ENCODE measurements at regions not wholly inside any gene's neighbourhood (a gene's known extent, or its start where the extent isn't known, plus 50 kb on each side); places are given as distances from the start of the nearest gene placed in this dataset.

DNA sequence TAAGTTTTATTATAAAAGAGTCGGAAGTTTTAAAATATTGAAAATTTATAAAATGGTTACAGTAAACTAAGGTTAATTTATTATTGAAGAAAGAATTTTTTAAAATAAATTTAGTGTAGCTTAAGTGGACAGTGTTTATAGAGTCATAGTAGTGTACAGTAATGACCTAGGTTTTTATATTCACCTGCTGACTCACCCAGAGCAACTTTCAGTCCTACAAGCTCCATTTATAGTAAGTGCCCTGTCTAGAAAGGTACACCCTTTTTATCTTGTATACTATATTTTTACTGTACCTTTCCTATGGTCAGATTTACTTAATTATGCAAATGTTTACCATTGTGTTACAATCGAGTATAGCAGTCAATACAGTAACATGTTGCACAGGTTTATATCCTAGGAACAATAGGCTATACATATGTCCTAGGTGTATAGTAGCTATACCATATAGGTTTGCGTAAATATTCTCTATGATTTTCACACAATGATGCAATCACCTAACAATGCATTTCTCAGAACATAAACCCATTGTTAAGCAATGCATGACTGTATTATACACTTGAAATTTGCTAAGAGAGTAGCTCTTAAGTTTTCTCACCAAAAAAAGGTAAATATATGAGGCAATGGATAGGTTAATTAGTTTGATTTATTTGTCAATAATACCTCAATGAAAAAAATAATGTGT, 106.9 kb upstream of the CD96 start:
- no peaks in the 10 kb centered on the region for H3K27me3 Mint-ChIP-seq
- H3K4me3 Mint-ChIP-seq, result no peak overlapping the region
- H3K9me3 Mint-ChIP-seq, result no peaks in the 10 kb centered on the region
- no peak overlapping the region for H3K27ac Mint-ChIP-seq
- H3K36me3 Mint-ChIP-seq (ENCODE audit: low read depth), result no peaks in the 10 kb centered on the region
- no peaks in the 10 kb centered on the region for H3K4me1 Mint-ChIP-seq (ENCODE audit: low read depth)

DNA sequence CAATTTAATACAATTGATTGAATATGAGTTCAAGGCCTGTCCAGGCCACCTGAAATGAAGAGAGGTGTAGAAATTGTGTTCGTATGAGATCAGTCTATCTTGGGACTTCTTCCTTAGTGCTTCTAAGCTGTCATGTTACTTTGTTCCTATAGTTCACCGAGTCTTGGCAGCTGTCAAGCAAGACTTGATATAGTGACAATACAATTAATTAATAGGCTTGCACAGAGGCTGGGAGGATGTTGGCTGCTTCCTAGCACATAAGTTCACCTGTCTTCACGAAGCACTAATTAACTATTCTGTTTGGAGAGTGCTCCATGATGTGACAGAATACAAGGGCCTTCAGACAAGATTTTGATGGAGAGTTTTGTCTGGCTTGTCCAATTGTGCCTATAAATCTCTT, 103.7 kb upstream of the CD96 start:
- H3K27me3 Mint-ChIP-seq, result no peaks in the 10 kb centered on the region
- H3K9me3 Mint-ChIP-seq, result no peaks in the 10 kb centered on the region
- no peaks in the 10 kb centered on the region for H3K36me3 Mint-ChIP-seq (ENCODE audit: low read depth)
- H3K4me3 Mint-ChIP-seq, result no peak overlapping the region
- H3K27ac Mint-ChIP-seq, result no peak overlapping the region
- H3K4me1 Mint-ChIP-seq (ENCODE audit: low read depth), result no peaks in the 10 kb centered on the region

DNA sequence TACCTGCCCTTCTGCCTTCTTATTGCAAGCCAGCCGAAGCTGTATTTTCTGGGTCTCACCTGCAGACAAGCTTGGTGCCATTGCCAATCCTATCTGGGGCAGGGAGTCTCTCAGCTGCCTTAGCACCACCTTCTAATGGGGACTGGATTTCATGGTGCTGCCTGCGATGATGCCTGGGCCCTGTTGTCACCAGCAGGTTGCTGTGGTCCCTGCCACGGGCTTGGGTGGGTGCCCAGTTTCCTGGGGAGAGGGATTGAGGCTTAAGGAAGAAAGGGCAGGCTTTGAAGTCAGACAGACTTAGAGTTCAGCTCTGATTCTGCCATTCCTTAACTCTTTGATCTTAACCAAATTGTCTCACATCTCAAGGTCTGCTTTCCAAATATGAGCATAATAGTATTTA, 87.4 kb upstream of the CD96 start:
- no peaks in the 10 kb centered on the region for H3K4me1 Mint-ChIP-seq (ENCODE audit: low read depth)
- H3K36me3 Mint-ChIP-seq (ENCODE audit: low read depth), result no peaks in the 10 kb centered on the region
- no peaks in the 10 kb centered on the region for H3K9me3 Mint-ChIP-seq
- H3K4me3 Mint-ChIP-seq, result no peak overlapping the region
- H3K27me3 Mint-ChIP-seq, result no peaks in the 10 kb centered on the region
- no peak overlapping the region for H3K27ac Mint-ChIP-seq

DNA sequence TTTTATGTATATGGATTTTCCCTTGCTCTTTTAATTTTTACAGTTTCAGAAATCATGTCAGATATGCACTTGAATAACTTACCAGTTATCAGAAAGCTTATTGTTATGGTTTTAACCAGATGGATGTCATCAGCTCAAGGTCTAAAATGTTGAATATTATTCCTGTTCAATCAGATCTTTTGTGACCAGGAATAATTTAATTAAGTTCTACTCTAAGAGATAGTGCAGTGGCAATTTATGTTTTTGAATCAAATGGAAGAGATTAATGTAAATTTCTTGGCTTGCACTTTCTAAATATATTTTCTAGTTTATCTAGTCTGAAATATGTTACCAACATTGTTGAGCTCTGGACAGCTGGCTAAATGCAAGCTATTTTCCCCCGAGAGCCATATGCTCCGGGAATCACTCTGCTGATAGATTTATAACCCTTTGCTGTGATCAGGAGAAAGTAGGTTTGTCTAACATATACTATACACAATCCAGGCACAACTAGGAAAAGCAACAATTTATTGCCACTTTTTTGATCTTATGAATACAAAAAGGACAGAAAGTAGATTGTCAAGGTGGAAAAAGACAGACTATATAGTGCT, 76.8 kb upstream of the CD96 start:
- no peaks in the 10 kb centered on the region for H3K27me3 Mint-ChIP-seq
- no peak overlapping the region for H3K27ac Mint-ChIP-seq
- H3K4me3 Mint-ChIP-seq, result no peak overlapping the region
- H3K4me1 Mint-ChIP-seq (ENCODE audit: low read depth), result no peaks in the 10 kb centered on the region
- no peaks in the 10 kb centered on the region for H3K9me3 Mint-ChIP-seq
- H3K36me3 Mint-ChIP-seq (ENCODE audit: low read depth), result no peaks in the 10 kb centered on the region

DNA sequence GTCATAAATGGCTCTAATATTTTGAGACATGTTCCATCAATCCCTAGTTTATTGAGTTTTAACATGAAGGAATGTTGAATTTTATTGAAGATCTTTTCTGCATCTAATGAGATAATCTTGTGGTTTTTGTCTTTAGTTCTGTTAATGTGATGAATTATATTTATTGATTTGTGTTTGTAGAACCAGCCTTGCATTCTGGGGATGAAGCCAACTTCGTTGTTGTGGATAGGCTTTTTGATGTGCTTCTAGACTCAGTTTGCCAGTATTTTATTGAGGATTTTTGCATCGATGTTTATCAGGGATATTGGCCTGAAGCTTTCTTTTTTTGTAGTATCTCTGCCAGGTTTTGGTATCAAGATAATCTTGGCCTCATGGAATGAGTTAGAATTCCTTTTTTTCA, 72.0 kb upstream of the CD96 start:
- Mint-ChIP-seq H3K27ac (no peak overlapping the region), H3K4me1 (ENCODE audit: low read depth) (no peaks in the 10 kb centered on the region), H3K9me3 (peaks cover 5% of the 10 kb centered on the region), H3K4me3 (no peak overlapping the region), H3K27me3 (no peaks in the 10 kb centered on the region), H3K36me3 (ENCODE audit: low read depth) (no peaks in the 10 kb centered on the region)

DNA sequence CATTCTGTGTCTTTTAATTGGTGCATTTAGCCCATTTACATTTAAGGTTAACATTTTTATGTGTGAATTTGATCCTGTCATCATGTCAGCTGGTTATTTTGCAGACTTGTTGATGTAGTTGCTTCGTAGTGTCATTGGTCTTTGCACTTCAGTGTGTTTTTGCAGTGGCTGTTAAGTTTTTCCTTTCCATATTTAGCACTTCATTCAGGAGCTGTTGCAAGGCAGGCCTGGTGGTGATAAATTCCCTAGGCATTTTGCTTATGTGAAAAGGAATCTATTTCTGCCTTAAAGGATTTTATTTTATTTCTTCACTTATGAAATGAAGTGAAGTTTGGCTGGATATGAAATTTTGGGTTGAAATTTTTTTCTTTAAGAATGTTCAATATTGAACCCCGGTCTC, 70.2 kb upstream of the CD96 start:
- Mint-ChIP-seq H3K36me3 (ENCODE audit: low read depth) (no peaks in the 10 kb centered on the region), H3K9me3 (peaks cover 5% of the 10 kb centered on the region), H3K4me1 (ENCODE audit: low read depth) (no peaks in the 10 kb centered on the region), H3K27ac (no peak overlapping the region), H3K4me3 (no peak overlapping the region), H3K27me3 (no peaks in the 10 kb centered on the region)

DNA sequence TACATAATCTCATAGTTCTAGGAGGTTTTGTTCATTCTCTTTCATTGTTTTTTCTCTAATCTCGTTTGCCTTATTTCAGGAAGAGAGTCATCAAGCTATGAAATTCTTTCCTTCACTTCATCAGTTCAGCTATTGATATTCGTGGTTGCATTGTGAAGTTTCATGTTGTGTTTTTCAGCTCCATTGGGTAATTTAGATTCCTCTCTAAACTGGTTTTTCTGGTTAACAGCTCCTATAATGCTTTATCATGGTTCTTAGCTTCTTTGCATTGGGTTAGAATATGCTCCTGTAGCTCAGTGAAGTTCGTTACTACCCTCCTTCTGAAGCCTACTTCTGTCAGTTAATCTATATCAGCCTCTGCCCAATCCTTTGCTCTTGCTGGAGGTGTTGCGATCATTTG, 69.4 kb upstream of the CD96 start:
- Mint-ChIP-seq H3K4me3 (no peak overlapping the region), H3K36me3 (ENCODE audit: low read depth) (no peaks in the 10 kb centered on the region), H3K27me3 (no peaks in the 10 kb centered on the region), H3K4me1 (ENCODE audit: low read depth) (no peaks in the 10 kb centered on the region), H3K27ac (no peak overlapping the region), H3K9me3 (peaks cover 5% of the 10 kb centered on the region)

DNA sequence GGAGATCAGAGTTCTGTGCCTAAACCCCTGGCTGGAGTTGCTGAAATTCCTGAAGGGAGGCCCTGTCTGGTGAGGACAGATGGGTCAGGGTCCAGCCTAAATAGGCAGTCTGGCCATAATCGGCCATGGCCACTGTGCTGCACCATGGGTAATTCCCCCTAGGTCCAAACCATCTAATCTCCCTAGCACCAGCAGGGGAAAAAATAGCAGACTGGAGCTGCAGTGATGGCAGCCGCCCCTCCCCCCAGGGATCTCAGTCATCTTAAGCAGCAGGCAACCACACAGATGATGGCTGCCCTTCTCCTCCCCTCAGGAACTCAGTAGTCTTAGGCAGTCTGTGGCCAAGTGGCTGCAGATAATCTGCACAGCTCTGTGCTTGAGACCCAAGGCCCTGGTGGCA, 68.4 kb upstream of the CD96 start:
- Mint-ChIP-seq H3K4me3 (no peak overlapping the region), H3K27me3 (no peaks in the 10 kb centered on the region), H3K9me3 (peaks cover 5% of the 10 kb centered on the region), H3K27ac (no peak overlapping the region), H3K4me1 (ENCODE audit: low read depth) (no peaks in the 10 kb centered on the region), H3K36me3 (ENCODE audit: low read depth) (no peaks in the 10 kb centered on the region)

DNA sequence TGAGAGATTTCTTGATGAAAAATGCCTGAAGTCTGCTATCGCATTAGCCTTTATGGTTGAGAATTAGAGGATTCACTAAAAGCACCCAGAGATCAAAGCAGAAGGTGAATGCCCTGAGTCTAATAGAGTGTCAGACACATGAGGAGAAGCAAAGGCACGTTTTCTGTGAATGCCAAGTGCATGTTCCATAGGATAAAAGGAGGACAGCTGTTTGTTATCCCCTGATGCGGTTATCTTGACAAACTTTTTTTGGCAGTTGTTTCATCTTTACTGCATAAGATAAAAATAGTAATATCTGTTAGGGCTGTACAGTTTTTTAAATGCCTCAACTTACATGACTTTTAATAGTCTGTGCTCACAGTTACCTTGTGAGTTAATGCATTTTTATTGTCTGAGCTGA, 65.3 kb upstream of the CD96 start:
- Mint-ChIP-seq H3K4me3 (no peak overlapping the region), H3K27me3 (no peaks in the 10 kb centered on the region), H3K4me1 (ENCODE audit: low read depth) (no peaks in the 10 kb centered on the region), H3K27ac (no peak overlapping the region), H3K36me3 (ENCODE audit: low read depth) (no peaks in the 10 kb centered on the region), H3K9me3 (no peaks in the 10 kb centered on the region)

DNA sequence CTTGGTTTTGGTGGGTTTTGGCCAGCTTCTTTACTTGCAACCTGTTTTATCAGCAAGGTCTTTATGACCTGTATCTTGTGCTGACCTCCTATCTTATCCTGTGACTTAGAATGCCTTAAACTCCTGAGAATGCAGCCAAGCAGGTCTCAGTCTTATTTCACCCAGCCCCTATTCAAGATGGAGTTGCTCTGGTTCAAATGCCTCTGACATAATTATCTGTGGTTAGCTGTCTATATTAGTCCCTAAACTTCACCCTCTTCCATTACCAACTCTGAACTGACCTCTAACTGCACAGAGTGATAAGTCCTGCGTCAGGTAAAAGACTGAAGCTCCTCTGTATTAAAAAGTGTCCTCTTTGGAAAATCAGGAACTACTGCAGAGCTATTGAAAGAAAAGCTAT, 61.9 kb upstream of the CD96 start:
- Mint-ChIP-seq H3K27me3 (no peaks in the 10 kb centered on the region), H3K9me3 (no peaks in the 10 kb centered on the region), H3K36me3 (ENCODE audit: low read depth) (no peaks in the 10 kb centered on the region), H3K4me1 (ENCODE audit: low read depth) (no peaks in the 10 kb centered on the region), H3K27ac (no peak overlapping the region), H3K4me3 (no peak overlapping the region)

DNA sequence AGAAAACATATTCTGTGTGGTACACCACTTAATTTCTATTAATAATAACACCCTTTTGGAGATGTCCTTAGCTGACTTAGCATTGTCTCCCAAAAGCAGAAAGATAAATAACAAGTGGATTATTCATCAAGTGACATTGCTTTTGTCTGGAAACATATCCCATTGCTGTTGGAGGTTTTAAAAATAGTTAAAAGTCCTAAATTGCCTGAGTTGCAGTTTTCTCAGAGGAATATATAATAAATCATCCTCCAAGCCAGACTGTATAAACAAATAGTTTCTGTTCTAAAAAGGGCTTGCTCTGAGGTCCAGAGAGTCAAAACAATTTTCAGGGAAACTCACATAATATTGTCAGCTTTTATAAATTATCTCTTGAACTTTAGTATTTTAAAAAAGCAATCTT, 60.4 kb upstream of the CD96 start:
- no peaks in the 10 kb centered on the region for H3K27me3 Mint-ChIP-seq
- no peak overlapping the region for H3K4me3 Mint-ChIP-seq
- no peaks in the 10 kb centered on the region for H3K4me1 Mint-ChIP-seq (ENCODE audit: low read depth)
- H3K36me3 Mint-ChIP-seq (ENCODE audit: low read depth), result no peaks in the 10 kb centered on the region
- H3K27ac Mint-ChIP-seq, result no peak overlapping the region
- H3K9me3 Mint-ChIP-seq, result peaks cover 2% of the 10 kb centered on the region

DNA sequence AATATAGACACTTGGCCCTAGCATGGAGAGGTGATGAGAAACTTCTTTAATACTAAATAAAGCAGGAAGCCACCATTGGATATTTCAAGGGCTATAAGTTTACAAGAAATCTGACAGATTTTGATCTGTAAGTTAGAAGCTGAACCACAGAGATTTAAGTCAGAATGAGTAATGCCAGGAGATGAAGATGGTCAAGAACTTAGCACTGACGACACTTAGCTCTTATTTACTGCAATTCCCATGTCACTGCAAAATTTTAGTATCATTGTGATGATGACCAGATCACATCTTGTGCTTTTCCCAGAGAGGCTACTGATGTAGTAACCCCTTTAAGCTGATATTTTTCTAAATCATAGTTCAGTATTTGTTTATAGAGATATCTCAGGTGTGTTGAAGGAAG, 59.4 kb upstream of the CD96 start:
- Mint-ChIP-seq H3K9me3 (peaks cover 6% of the 10 kb centered on the region), H3K4me3 (no peak overlapping the region), H3K27me3 (no peaks in the 10 kb centered on the region), H3K4me1 (ENCODE audit: low read depth) (no peaks in the 10 kb centered on the region), H3K27ac (no peak overlapping the region), H3K36me3 (ENCODE audit: low read depth) (peaks cover 3% of the 10 kb centered on the region)

DNA sequence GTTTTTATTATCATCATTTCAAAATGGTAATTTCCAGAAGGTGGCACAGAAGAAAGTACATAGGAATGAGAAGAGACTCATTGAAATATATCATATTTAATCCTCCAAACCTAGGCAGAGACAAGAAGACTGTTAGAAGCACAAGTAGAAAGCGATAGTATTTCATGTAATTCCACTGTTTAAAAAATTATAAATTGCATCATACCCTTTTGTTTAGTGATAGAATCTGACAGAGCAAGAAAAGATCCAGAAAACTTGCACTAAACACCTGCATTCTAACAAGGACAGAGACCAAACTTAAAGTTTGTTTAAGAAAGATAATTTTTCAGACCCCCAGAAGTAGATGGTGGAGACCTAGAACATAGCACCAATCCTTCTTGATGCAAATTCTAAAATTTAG, 56.9 kb upstream of the CD96 start:
- Mint-ChIP-seq H3K4me1 (ENCODE audit: low read depth) (no peaks in the 10 kb centered on the region), H3K4me3 (no peak overlapping the region), H3K36me3 (ENCODE audit: low read depth) (peaks cover 3% of the 10 kb centered on the region), H3K27me3 (no peaks in the 10 kb centered on the region), H3K27ac (no peak overlapping the region), H3K9me3 (peaks cover 6% of the 10 kb centered on the region)

Data from stimulated activated naive CD8-positive, alpha-beta T cell treated with anti-CD3 and anti-CD28 coated beads, Interleukin-15, Interleukin-2, amounts not matched to agents 100 ng/mL and 50 ng/mL, for 24 hours (primary cell).